KMS-11 (cell line): ENCODE measurements at regions not wholly inside any gene's neighbourhood (a gene's known extent, or its start where the extent isn't known, plus 50 kb on each side); places are given as distances from the start of the nearest gene placed in this dataset.

ENCODE experiments used
- H2AFZ ChIP-seq: fragments of 200-600 bp; sonication (generic); 2 replicates; pipeline ENCODE4 v1.6.1; 2016; ENCODE audit warnings: antibody characterized with exemption, mixed run types, low read depth
- H3K27ac ChIP-seq: fragments of 200-600 bp; sonication (generic); 2 replicates; pipeline ENCODE4 v1.6.1; 2016; ENCODE audit warnings: mild to moderate bottlenecking, mixed run types
- H3K27me3 ChIP-seq: fragments of 200-600 bp; sonication (generic); 2 replicates; pipeline ENCODE4 v1.6.1; 2017; ENCODE audit warnings: mild to moderate bottlenecking, low read depth, mixed run types, moderate library complexity; ENCODE audit not compliant: insufficient read depth
- H3K36me3 ChIP-seq: fragments of 200-600 bp; sonication (generic); 2 replicates; pipeline ENCODE4 v1.6.1; 2017; ENCODE audit warnings: mild to moderate bottlenecking, mixed run types; ENCODE audit not compliant: insufficient read depth
- H3K4me1 ChIP-seq: fragments of 200-600 bp; sonication (generic); 2 replicates; pipeline ENCODE4 v1.6.1; 2016; ENCODE audit warnings: mild to moderate bottlenecking, low read depth, mixed run types; ENCODE audit not compliant: poor library complexity, severe bottlenecking
- H3K4me2 ChIP-seq: fragments of 200-600 bp; sonication (generic); 2 replicates; pipeline ENCODE4 v1.7.0; 2016; ENCODE audit warnings: mild to moderate bottlenecking, mixed run types
- H3K4me3 ChIP-seq: fragments of 200-600 bp; sonication (generic); IDR thresholded peaks from 2 replicates; pipeline ENCODE4 v1.6.1; 2017; ENCODE audit warnings: low read depth, low read length, mixed read lengths; ENCODE audit not compliant: insufficient read depth
- H3K79me2 ChIP-seq: fragments of 200-600 bp; sonication (generic); 2 replicates; pipeline ENCODE4 v1.6.1; 2016; ENCODE audit warnings: low read depth, mixed run types; ENCODE audit not compliant: insufficient read depth
- H3K9ac ChIP-seq: fragments of 200-600 bp; sonication (generic); 2 replicates; pipeline ENCODE4 v1.6.1; 2016; ENCODE audit warnings: mild to moderate bottlenecking, mixed run types
- H4K20me1 ChIP-seq: fragments of 200-600 bp; sonication (generic); 2 replicates; pipeline ENCODE4 v1.6.1; 2016; ENCODE audit warnings: mild to moderate bottlenecking, mixed run types; ENCODE audit not compliant: insufficient read depth
- CTCF ChIP-seq: fragments of 200-600 bp; sonication (generic); conservative IDR thresholded peaks from 2 replicates; pipeline ENCODE4 v1.6.1; 2017; ENCODE audit warnings: low read depth, mild to moderate bottlenecking, antibody characterized with exemption, low read length, moderate library complexity, mixed read lengths

- Histone ChIP-seq H3K79me2 (no peaks in the 10 kb centered on the region), H3K9ac (no peak overlapping the region), H3K27me3 (no peaks in the 10 kb centered on the region), H2AFZ (no peak overlapping the region), H4K20me1 (no peaks in the 10 kb centered on the region), H3K4me3 (no peak overlapping the region), H3K4me2 (no peak overlapping the region), H3K36me3 (no peaks in the 10 kb centered on the region), H3K4me1 (no peaks in the 10 kb centered on the region), H3K27ac (no peak overlapping the region)
- TF ChIP-seq CTCF, result no peak
These were observed 96.9 kb upstream of the FSTL4 start for GRCh38 chr5:133709209-133709725.

- H2AFZ ChIP-seq, result no peak overlapping the region
- no peak overlapping the region for H3K27ac ChIP-seq
- no peak overlapping the region for H3K4me3 ChIP-seq
- H3K79me2 ChIP-seq, result no peaks in the 10 kb centered on the region
- H3K9ac ChIP-seq, result no peak overlapping the region
- no peak for TF ChIP-seq CTCF
- no peaks in the 10 kb centered on the region for H3K4me1 ChIP-seq
- no peaks in the 10 kb centered on the region for H3K36me3 ChIP-seq
- H3K27me3 ChIP-seq, result no peaks in the 10 kb centered on the region
- no peak overlapping the region for H3K4me2 ChIP-seq
- no peaks in the 10 kb centered on the region for H4K20me1 ChIP-seq
These were observed 96.0 kb upstream of the FSTL4 start for GRCh38 chr5:133708331-133708850.

GRCh38 chr5:133707629-133708028, 95.3 kb upstream of the FSTL4 start:
- H3K36me3 ChIP-seq, result no peaks in the 10 kb centered on the region
- no peak for TF ChIP-seq CTCF

GRCh38 chr5:133706506-133707430, 94.4 kb upstream of the FSTL4 start:
- H3K4me3 ChIP-seq, result no peak overlapping the region
- no peaks in the 10 kb centered on the region for H3K36me3 ChIP-seq
- H3K9ac ChIP-seq, result no peak overlapping the region
- no peaks in the 10 kb centered on the region for H3K27me3 ChIP-seq
- TF ChIP-seq CTCF, result no peak
- no peak overlapping the region for H3K27ac ChIP-seq
- H3K79me2 ChIP-seq, result no peaks in the 10 kb centered on the region
- H3K4me2 ChIP-seq, result no peak overlapping the region
- no peaks in the 10 kb centered on the region for H4K20me1 ChIP-seq
- H3K4me1 ChIP-seq, result no peaks in the 10 kb centered on the region
- no peak overlapping the region for H2AFZ ChIP-seq

More at GRCh38 chr5:133707629-133708028, 95.3 kb upstream of the FSTL4 start:
- Histone ChIP-seq H2AFZ (no peak overlapping the region), H3K27me3 (no peaks in the 10 kb centered on the region), H3K79me2 (no peaks in the 10 kb centered on the region), H3K4me3 (no peak overlapping the region), H3K4me2 (no peak overlapping the region), H3K9ac (no peak overlapping the region), H4K20me1 (no peaks in the 10 kb centered on the region), H3K27ac (no peak overlapping the region), H3K4me1 (no peaks in the 10 kb centered on the region)
